IPS-18c (cell line): ENCODE measurements at regions not wholly inside any gene's neighbourhood (a gene's known extent, or its start where the extent isn't known, plus 50 kb on each side); places are given as distances from the start of the nearest gene placed in this dataset.

ENCODE experiments used
- H3K4me3 ChIP-seq: 2 replicates; pipeline ENCODE4 v1.7.0; 2013; ENCODE audit warnings: low read depth, mild to moderate bottlenecking, low read length, moderate library complexity; ENCODE audit not compliant: insufficient read depth
- H3K9me3 ChIP-seq: one replicate; pipeline ENCODE4 v1.6.1; 2013; ENCODE audit warnings: mild to moderate bottlenecking, low read length, moderate library complexity; ENCODE audit not compliant: control insufficient read depth, insufficient read depth

DNA sequence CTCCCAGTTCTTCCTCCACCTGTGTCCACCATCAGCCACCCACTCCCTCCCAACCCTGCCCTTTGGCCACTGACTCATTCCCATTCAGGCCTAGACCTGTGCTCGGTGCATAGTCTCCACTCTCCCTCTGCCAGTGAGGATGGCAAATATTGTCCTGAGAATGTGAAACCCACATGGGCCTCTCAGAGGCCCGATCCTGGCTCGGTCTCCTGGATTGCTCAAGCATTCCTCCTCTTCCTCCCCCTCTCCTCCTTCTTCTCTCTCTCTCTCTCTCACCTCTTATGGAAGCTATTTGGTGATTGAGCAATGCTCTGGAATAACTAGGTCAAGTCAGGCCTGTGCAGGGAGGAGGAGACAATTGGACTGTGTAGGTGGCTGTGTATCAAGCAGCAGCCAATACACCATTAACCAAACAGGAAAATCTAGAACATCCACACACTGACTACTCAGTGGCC, 99.9 kb downstream of the KLF4 start:
- H3K9me3 ChIP-seq: no peaks in the 10 kb centered on the region
- no peak overlapping the region for H3K4me3 ChIP-seq

DNA sequence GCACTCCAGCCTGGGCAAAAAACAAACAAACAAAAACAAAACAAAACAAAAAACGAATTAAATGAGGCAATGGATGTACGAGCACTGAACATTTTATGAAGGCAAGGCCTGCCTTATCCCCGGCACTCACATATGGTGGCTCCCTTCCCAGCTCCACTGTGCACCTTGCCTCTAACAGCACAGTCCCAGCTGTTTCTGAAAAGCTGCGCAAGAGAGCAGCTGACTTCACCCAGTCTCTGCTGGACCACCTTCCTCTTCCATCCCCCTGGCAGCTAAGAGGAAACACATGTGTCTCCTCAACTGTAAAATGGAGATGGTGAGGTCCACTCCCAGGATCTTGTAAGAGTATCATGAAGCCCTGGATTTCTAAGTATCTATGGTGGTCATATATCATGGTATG, 100.7 kb downstream of the KLF4 start:
- no peak overlapping the region for H3K4me3 ChIP-seq

GRCh38 chr9:107387409-107387808, 102.2 kb downstream of the KLF4 start:
- Histone ChIP-seq H3K9me3 (no peaks in the 10 kb centered on the region), H3K4me3 (no peak overlapping the region)

More for the DNA sequence above, 100.7 kb downstream of the KLF4 start:
- H3K9me3 ChIP-seq: no peaks in the 10 kb centered on the region

DNA sequence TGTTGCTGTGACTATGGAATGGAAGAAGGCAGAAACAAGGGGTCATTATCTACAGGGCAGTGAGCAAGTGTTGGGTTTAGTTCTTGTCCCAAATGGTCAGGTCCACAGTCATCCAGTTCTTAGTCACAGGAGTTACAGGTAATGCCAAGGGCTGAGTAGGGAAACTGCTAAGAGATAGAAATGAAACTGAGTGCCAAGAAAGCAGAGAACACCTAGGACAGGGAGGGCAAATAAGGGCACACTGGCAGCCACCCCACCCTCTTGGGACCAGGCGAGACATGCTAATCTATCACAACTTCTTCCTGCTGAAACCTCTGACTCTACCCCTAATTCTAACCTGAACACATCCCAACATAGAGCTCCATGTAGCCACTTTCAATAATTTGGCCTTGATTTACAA, 103.2 kb downstream of the KLF4 start:
- Histone ChIP-seq H3K9me3 (no peaks in the 10 kb centered on the region), H3K4me3 (no peak overlapping the region)
